MCF 10A (cell line): ENCODE measurements at regions not wholly inside any gene's neighbourhood (a gene's known extent, or its start where the extent isn't known, plus 50 kb on each side); places are given as distances from the start of the nearest gene placed in this dataset.

Experiments
- BruUV-seq: library from RNA; stranded (reverse); fragments of 400-500 nt; replicated peaks from 2 replicates; lab custom pipeline; 2021; lab: Mats Ljungman, UMichigan
- CTCF ChIA-PET: fragments of 300-600 bp; sonication (Branson Sonifier 250); formaldehyde crosslinking; extraction: SDS; loops from one replicate; lab custom pipeline; 2021; ENCODE audit warnings: antibody characterized with exemption, inconsistent platforms; lab: Yijun Ruan, JAX
- POLR2A ChIA-PET: fragments of 300-600, 350-650 bp; sonication (Branson Sonifier 250); formaldehyde crosslinking; extraction: SDS; loops from one replicate; lab custom pipeline; 2020; ENCODE audit warnings: antibody characterized with exemption, inconsistent platforms; lab: Yijun Ruan, JAX
- DNase-seq: peaks from one replicate; pipeline ENCODE4 v3.0.0-alpha.2; 2018; ENCODE audit not compliant: unreplicated experiment
- H3K27ac Mint-ChIP-seq: one replicate; pipeline ENCODE4 v1.8.0; 2022; ENCODE audit warnings: mild to moderate bottlenecking, low read depth, mixed read lengths; ENCODE audit not compliant: unreplicated experiment
- H3K27me3 Mint-ChIP-seq: one replicate; pipeline ENCODE4 v1.8.0; 2022; ENCODE audit warnings: mixed read lengths; ENCODE audit not compliant: insufficient read depth, unreplicated experiment
- H3K36me3 Mint-ChIP-seq: one replicate; pipeline ENCODE4 v1.8.0; 2022; ENCODE audit warnings: mild to moderate bottlenecking, moderate library complexity, mixed read lengths; ENCODE audit not compliant: insufficient read depth, unreplicated experiment
- H3K4me1 Mint-ChIP-seq: one replicate; pipeline ENCODE4 v1.8.0; 2022; ENCODE audit warnings: mixed read lengths; ENCODE audit not compliant: insufficient read depth, unreplicated experiment
- H3K4me3 Mint-ChIP-seq: one replicate; pipeline ENCODE4 v1.8.0; 2022; ENCODE audit warnings: mild to moderate bottlenecking, moderate library complexity, mixed read lengths; ENCODE audit not compliant: unreplicated experiment
- H3K9me3 Mint-ChIP-seq: one replicate; pipeline ENCODE4 v1.8.0; 2022; ENCODE audit warnings: mixed read lengths; ENCODE audit not compliant: unreplicated experiment
- CTCF ChIP-seq: fragments of 200-600 bp; IDR thresholded peaks from one replicate; pipeline ENCODE4 v1.8.0; 2022; ENCODE audit warnings: antibody characterized with exemption, mild to moderate bottlenecking; ENCODE audit not compliant: unreplicated experiment
- intact Hi-C: fragments of 100-400 bp; cut with micrococcal nuclease; formaldehyde crosslinking; loops from 2 replicates; pipeline ENCODE4 v1.14.1; 2022

GRCh38 chr10:131650771-131651673 is 249.8 kb upstream of the PPP2R2D start:
- ChIA-PET CTCF (interaction anchor here (0.6 kb wide), 2 partner anchors 211 to 769 kb away, joined by 3 read pairs; no protein-coding TSS in a partner anchor), POLR2A (no interaction called here)
- H3K36me3 Mint-ChIP-seq: no peaks in the 10 kb centered on the region
- no peaks in the 10 kb centered on the region for H3K27me3 Mint-ChIP-seq
- DNase-seq: no peak
- H3K4me1 Mint-ChIP-seq: no peaks in the 10 kb centered on the region
- peaks cover 26% of the 10 kb centered on the region for H3K9me3 Mint-ChIP-seq
- no peak overlapping the region for H3K27ac Mint-ChIP-seq
- intact Hi-C loops: no loop called here
- BruUV-seq: no TSS peak
- no peak overlapping the region for H3K4me3 Mint-ChIP-seq
- no peak for TF ChIP-seq CTCF

GRCh38 chr10:131651674-131652437 is 249.0 kb upstream of the PPP2R2D start:
- Mint-ChIP-seq H3K27me3 (no peaks in the 10 kb centered on the region), H3K27ac (no peak overlapping the region), H3K4me3 (no peak overlapping the region), H3K36me3 (no peaks in the 10 kb centered on the region), H3K4me1 (no peaks in the 10 kb centered on the region), H3K9me3 (peaks cover 29% of the 10 kb centered on the region)
- BruUV-seq: no TSS peak
- ChIA-PET CTCF (interaction anchor here (0.5 to 0.6 kb wide), 3 partner anchors 212 to 1368 kb away, joined by 3 read pairs; no protein-coding TSS in a partner anchor), POLR2A (no interaction called here)
- intact Hi-C loops: no loop called here
- no peak for DNase-seq
- TF ChIP-seq CTCF: no peak

- intact Hi-C loops: no loop called here
- ChIA-PET CTCF (interaction anchor here (0.5 to 0.7 kb wide), 2 partner anchors 10 to 1367 kb away, joined by 3 read pairs; no protein-coding TSS in a partner anchor), POLR2A (no interaction called here)
- no peak overlapping the region for H3K4me3 Mint-ChIP-seq
- TF ChIP-seq CTCF: no peak
- H3K9me3 Mint-ChIP-seq: peaks cover 25% of the 10 kb centered on the region
- no peak overlapping the region for H3K27ac Mint-ChIP-seq
- no peaks in the 10 kb centered on the region for H3K27me3 Mint-ChIP-seq
- DNase-seq: no peak
- no TSS peak for BruUV-seq
- H3K36me3 Mint-ChIP-seq: no peaks in the 10 kb centered on the region
- no peaks in the 10 kb centered on the region for H3K4me1 Mint-ChIP-seq
These were observed 248.2 kb upstream of the PPP2R2D start for GRCh38 chr10:131652438-131653139.
